HG03108 (cell line): ENCODE measurements at regions not wholly inside any gene's neighbourhood (a gene's known extent, or its start where the extent isn't known, plus 50 kb on each side); places are given as distances from the start of the nearest gene placed in this dataset.

Experiments
- ATAC-seq: cut with Tn5 transposase; IDR thresholded peaks from one replicate; pipeline ENCODE4 v1.9.1; 2021; ENCODE audit warnings: moderate library complexity; ENCODE audit not compliant: unreplicated experiment

DNA sequence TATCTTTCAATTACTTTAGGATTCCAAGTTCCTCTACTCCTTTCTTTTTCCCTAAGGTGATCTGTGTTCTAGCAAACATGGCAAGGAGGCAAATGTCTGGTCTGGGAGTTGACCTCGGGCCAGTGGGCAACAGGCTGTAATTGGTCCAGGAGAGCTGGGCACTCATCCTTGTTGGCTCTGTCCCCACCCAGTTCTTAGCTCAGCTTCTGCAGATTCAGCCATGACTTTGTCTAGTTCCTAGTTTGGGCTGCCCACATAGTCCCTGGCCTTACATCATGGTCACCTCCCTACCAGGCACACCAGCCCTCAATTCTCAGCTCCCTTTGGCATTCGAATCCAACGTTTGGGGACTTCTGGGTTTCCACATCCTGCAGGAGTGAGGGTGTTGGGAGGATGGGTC is 92.1 kb upstream of the DAP start:
- ATAC-seq = no peak

- no peak for ATAC-seq
These were observed 88.2 kb upstream of the DAP start for GRCh38 chr5:10849278-10849677.

- ATAC-seq = no peak
These were observed 83.0 kb upstream of the DAP start for GRCh38 chr5:10844016-10844415.

DNA sequence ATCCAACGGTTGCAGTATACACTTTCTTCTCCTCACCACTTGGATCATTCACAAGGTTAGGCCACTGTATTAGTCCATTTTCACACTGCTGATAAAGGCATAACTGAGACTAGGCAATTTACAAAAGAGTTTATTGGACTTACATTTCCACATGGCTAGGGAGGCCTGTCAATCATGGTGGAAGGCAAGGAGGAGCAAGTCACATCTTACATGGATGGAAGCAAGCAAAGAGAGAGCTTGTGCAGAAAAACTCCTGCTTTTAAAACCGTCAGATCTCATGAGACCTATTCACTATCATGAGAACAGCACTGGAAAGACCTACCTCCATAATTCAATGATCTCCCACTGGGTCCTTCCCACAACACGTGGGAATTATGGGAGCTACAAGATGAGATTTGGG is 81.8 kb upstream of the DAP start:
- no peak for ATAC-seq

DNA sequence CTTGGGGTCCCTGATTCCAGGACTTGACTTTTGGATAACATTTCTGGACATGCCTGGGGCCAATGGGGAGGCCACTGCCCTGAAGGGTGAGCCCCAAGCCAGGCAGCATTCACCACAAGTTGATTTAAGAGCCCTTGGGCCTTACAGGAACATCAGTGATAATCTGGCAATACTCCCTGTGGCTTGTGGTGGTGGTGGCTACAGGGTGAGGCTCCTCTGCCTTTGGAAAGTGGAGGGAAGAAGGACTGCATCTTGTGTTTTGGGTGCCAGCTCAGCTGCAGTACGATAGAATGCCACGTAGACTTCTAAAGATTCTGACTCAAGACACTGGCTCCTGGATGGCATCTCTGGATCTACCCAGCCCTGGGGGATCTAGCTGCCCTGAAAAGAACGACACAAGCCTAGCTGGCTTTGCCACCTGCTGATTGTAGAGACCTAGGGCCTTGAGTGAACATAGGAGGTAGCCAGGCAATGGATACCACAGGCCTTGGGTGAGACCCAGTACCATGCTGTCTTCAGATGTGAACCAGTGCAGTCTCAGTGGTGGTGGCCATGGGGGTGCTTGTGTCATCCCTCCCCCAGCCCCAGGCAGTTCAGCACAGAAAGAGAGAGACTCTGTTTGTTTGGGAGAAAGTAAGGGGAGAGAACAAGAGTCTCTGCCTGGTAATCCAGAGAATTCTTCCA is 79.0 kb upstream of the DAP start:
- no peak for ATAC-seq

GRCh38 chr5:10839118-10839517 is 78.1 kb upstream of the DAP start:
- no peak for ATAC-seq

DNA sequence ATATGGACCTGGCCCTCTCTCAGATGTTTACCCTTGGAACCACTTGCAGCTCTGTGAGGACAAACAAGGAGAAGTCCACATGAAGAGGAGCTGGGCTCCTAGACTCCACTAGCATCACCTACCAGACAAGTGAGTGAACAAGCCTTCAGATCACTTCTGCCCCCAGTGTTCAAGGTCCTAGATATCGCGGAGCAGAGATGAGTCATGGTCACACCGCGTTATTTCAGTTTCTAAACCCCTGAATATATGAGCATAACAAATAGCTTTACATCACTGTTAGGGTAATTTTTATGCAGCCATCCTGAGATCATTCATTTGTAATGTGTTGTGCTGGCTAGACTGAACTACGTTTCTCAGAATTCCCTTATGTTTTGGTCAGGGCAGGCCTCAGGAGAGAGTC is 77.0 kb upstream of the DAP start:
- peak; percentile 59 for ATAC-seq

GRCh38 chr5:10836986-10837385 is 76.0 kb upstream of the DAP start:
- ATAC-seq = no peak

DNA sequence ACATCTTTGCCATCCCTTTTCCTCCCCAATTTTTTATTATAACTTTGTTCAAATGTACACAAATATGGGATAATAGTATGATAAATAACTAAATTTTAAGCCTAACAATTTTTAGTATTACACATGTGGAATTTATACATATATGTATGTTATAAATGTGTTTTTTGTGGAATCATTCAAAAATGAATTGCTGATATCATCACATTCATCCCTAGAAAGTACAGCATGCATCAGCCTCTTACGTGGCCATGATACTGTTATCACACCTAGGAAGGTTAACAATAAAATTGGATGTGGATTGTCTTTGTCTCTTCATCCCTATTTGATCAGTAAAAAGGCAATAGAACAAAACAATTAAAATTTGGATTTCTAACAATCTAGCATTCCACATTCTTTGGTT is 73.7 kb upstream of the DAP start:
- no peak for ATAC-seq

DNA sequence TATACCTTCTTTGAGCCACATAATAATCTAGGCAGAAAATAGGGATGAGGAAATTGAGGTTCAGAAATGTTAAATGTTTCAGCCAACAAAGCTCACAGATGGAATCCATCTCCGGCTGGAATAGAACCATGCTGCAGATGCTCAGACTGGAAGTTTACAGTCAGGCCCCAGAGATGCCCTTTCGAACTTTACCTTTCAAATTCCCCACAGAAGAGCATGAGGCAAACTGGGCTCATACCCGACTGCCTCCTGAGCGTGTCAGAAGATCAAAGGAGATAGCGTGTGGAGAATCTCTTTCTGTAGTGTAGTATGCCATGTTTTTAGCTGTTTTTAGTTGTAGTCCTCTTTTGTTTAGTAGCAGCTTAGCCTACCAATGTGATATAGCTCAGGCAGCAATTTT is 72.0 kb upstream of the DAP start:
- no peak for ATAC-seq

DNA sequence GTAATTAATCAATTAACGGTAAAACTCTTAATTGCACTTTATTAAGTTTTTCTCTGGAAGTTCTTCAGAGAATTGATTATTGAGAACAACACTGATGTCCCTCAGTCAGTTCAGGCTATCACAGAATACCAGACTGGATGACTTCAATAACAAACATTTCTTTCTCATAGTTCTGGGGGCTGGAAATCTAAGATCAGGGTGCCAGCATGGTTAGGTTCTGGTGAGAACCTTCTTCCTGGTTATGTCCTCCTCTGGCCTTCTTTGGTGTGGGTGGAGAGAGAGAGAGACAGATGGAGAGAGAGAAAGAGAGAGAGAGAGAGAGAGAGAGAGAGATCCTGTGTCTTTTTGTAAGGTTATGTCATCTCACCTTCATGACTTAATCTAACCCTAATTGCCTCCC is 71.4 kb upstream of the DAP start:
- ATAC-seq = no peak

DNA sequence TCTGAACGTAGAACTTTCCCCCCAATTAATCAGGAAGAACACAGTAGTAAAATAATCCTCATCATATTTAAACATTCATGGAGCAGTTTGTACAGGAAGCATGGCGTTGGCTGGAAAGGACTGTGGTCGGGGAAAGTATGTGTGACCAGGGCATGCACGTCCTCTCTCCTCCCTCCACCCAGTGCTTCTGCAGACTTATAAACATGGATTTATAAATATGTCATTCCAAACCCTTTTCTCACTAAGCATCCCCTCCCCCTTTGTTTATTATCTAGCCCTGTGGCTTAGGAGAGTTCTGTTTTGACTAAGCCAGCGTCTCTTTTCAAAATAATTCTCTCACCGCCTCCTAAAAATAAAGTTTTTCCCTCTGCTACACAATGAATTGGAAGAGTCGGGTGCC is 70.4 kb upstream of the DAP start:
- no peak for ATAC-seq

DNA sequence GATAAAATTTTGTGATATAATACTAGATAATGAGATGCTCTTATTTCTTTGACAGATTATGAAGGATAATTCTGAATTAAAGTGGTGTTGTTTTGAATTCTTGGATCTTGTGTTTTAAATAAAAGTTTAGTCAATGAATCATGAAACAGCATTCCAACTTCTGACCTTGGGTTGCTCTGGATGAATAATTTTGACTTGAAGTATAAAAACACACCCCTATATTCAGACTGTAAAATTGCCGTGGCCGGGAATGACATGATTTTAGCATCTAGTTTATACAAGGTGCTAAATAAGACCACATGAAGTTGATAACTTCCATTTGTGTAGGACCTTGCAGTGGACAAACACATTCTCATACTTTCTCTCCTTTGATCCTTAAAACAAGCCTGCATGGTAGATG is 67.2 kb upstream of the DAP start:
- no peak for ATAC-seq

GRCh38 chr5:10827571-10827970 is 66.5 kb upstream of the DAP start:
- ATAC-seq = no peak

GRCh38 chr5:10826971-10827370 is 65.9 kb upstream of the DAP start:
- no peak for ATAC-seq

GRCh38 chr5:10825897-10826644 is 65.0 kb upstream of the DAP start:
- peak; percentile 55 for ATAC-seq

DNA sequence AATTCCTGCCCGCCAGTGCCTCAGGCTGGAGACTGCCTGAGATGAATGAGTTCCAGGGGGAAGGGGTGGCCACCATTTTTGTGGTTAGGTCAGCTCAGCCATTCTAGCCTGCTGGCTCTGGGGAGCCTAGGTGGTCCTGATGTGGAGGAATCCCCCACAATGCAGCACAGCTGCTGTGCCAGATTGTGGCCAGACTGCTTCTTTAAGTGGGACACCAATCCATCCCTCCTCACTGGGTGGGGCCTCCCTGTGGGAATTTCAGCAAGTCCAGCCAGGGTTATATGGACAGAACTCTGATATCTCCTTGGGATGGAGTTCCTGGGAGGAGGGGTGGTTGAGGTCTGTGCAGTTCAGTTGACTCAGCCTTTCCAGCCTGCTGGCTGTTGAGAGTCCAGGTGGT is 51.2 kb upstream of the DAP start:
- no peak for ATAC-seq
